ENCODE measurements at regions not wholly inside any gene's neighbourhood (a gene's known extent, or its start where the extent isn't known, plus 50 kb on each side); places are given as distances from the start of the nearest gene placed in this dataset.

GRCh38 chrX:109312757-109313156, 169.1 kb downstream of the GUCY2F start:
- no peak for DNase-seq (ENCODE audit: low read depth in 2 of 2)

- no peak for DNase-seq (ENCODE audit: low read depth in 2 of 2)
Measured at GRCh38 chrX:109310031-109310430, 171.9 kb downstream of the GUCY2F start.

DNA sequence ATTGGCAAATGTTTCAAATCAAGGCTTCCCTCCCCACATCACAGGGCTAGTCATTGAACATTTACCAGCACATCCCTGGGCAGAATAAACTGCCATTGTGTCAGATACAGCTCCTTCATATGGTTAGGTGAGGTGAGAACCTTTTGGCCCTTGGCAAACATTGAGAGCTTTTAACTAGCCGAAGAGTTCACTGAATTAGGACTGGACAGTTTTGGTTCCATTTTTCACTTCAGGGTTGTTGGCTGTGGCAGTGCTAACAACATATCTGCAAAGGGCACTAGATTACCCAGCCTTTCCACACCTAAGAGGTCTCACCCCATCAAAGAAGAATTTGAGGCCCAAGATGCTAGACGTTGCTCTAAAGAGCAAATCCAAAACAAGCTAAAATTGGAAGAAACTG, 180.7 kb downstream of the GUCY2F start:
- no peak for DNase-seq (ENCODE audit: low read depth in 2 of 2)

DNA sequence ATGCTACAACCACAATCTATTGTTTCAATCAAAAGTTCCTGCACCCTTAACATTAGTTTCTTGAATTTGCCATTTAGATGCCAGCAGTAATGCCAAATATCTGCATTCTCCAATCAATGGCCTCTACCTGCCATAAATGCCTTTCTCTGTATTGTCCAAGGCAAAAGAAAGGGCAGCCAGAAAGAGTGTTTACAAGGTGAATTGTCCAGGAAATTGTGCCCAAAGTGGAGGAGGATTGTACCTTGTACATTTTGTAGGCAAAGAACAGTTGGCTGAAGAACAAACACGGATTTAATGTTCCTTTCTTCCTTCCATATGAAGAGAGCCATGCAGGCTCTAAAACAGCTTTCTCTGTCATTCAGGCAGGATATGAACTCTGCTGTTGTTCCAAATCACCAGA, 181.5 kb downstream of the GUCY2F start:
- DNase-seq (ENCODE audit: low read depth in 2 of 2) = no peak

GRCh38 chrX:109299091-109299490, 182.8 kb downstream of the GUCY2F start:
- DNase-seq (ENCODE audit: low read depth in 2 of 2) = no peak

- no peak for DNase-seq (ENCODE audit: low read depth in 2 of 2)
Measured at GRCh38 chrX:109294097-109294814, 187.6 kb downstream of the GUCY2F start.

GRCh38 chrX:109283870-109284269, 198.0 kb downstream of the GUCY2F start:
- no peak for DNase-seq (ENCODE audit: low read depth in 2 of 2)

DNA sequence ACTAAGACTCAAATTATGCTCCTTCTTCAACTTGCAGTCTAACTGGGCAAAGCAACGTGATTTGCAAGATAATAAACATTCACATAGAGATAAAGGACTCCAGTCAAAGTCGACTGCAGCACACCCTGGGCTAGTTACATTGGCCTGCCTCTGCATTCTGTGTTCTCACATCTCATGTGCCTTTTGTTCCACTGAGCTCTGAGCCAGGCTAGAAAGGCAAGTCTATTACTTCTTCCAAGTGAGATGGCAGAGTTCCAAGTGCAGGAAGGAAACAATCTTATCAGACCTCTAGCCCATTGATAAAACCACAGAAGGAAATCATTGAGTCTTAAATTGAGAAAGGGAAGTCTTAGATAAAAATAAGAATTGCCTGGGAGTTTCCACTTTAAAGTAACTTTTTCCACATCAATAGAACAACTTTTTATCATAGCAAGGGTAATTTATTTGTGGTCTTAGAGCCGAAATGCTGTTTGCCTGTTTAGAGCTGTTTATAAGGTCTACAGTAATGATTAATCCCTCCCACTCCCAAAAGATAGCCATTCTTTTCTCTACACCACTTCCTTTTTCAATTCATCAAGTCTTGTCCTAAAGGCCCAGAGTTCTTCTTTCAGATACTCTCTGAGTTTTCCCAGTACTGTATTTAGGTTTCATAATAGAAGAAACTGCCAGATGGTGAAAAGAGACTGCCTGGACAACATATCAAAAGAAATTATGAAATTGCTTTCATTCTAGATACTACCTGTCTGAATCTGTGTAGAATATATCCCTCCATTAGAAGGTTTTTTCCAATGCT, 200.2 kb downstream of the GUCY2F start:
- DNase-seq (ENCODE audit: low read depth in 2 of 2) = no peak

- no peak for DNase-seq (ENCODE audit: low read depth in 2 of 2)
Measured at GRCh38 chrX:109274806-109275205, 207.1 kb downstream of the GUCY2F start.

DNA sequence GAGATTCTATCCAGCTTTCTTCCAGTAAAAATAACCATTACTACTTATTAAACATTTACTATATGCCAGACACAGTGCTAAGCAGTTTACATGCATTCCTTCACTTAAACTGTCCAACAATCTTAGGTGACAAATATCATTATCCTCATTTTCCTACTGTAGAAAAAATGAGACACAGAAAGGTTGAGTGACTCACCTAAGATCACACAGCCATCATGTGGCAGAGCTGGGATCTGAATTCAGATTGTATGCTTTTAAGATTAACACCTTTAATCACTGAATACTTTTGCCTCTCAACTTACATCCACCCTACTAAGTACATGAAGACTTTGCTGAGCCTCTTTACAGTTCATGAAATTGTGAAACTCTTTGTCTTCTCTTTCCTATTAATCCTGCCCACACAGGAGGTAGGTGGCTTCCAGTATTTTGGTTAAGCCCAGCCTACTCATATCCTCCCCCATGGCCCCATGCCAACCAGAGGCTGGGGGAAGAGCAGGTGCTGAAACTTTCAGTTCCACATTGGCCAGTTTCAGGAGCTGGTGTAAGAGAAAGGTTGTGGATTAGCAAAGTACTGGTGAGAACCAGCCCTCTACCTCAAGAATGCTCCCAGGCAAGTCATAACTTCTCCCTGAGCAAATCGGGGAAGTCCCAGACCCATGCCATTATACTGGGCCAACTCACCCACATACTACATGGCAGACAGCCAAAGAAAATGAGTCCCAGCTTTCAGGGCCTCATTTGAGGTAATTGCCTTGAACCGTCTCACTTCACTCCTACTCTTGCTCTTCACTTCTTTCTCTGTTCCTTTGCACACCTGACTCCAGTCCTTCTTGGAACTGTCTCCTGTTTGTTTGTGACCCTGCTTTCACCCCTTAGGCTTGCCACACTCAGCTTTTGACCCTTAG, 211.1 kb downstream of the GUCY2F start:
- peak in 1 of 2 experiments; percentile 4 for DNase-seq (ENCODE audit: low read depth in 2 of 2)

DNA sequence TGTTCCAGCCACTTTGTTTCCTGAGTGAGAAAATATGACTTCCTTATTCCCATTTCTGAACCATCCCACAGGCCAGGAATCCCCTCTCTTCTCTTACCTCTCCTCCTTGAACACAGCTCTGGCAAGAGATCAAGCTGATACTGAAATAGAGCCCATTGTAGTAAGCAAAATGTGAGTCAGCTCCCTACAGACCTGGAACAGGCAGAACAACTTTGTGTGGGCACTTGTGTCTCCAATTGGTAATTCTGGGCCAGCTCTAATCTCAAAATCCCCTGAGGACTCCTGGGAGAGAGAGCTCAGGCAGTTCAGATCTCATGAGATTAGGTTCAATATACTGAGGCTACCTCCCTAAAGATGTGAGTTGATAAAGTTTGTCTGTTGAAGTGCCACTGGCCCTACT, 213.5 kb downstream of the GUCY2F start:
- no peak for DNase-seq (ENCODE audit: low read depth in 2 of 2)

GRCh38 chrX:109266034-109266433, 215.9 kb downstream of the GUCY2F start:
- no peak for DNase-seq (ENCODE audit: low read depth in 2 of 2)

GRCh38 chrX:109264878-109265277, 217.0 kb downstream of the GUCY2F start:
- no peak for DNase-seq (ENCODE audit: low read depth in 2 of 2)

- no peak for DNase-seq (ENCODE audit: low read depth in 2 of 2)
Measured at GRCh38 chrX:109261279-109261678, 220.6 kb downstream of the GUCY2F start.

DNA sequence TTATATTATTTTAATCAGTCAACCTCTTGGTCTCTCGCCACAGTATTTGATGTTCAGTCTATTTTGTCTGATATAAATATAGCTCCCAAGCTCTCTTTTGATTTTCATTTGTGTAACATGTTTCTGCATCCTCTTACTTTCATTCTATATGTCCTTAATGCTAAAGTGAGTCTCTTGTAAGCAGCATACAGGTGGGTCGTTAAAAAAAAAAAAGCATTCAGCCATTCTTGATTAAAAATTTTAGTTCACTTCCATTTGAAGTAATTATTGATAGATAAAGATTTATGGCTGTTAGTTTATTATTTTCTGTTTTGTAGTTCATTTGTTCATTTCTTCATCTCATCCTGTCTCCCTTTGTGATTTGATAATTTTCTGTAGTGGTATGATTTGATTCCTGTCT, 229.1 kb downstream of the GUCY2F start:
- no peak for DNase-seq (ENCODE audit: low read depth in 2 of 2)

GRCh38 chrX:109218761-109219160, 263.1 kb downstream of the GUCY2F start:
- no peak for DNase-seq (ENCODE audit: low read depth in 2 of 2)

GRCh38 chrX:109199726-109200125, 282.2 kb downstream of the GUCY2F start:
- DNase-seq (ENCODE audit: low read depth in 2 of 2) = no peak

DNA sequence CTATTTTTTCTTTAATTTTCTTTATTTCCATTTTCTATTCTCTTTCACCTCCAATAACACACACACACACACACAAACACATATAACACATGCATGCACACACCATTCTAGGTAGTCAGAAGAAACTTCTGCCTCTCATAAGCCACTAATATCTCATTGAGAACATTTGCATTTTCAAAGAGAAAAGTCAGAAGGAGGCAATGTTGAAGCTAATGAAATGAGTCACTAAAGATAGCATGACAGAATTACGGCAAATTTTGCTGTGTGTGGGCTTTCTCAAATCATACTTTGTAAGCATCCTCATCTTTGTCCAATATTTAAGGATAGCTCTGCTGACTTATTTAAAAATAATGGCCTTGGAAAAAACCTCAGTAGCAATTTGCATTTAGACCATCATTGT, 291.3 kb downstream of the GUCY2F start:
- no peak for DNase-seq (ENCODE audit: low read depth in 2 of 2)

GRCh38 chrX:109187473-109188168, 294.3 kb downstream of the GUCY2F start:
- no peak for DNase-seq (ENCODE audit: low read depth in 2 of 2)

DNA sequence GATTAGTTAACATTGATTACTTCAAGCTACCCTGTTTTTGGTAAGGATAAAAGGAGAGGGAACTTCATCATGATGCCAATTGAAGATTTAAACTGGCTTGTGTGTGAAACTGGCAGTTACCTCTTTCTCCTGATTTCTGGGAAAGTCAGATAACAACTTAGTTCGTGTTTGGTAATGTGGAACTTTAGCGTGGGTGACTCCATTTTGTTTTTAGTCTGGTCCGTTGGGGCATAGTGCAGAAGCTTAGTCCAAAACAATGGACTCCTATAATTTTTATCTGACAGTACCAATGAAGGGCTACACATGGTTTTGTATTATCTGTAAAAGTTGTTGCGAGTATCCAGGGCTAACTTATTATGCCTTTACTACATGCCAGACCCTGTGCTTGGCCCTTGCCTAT, 294.9 kb downstream of the GUCY2F start:
- DNase-seq (ENCODE audit: low read depth in 2 of 2) = no peak

DNA sequence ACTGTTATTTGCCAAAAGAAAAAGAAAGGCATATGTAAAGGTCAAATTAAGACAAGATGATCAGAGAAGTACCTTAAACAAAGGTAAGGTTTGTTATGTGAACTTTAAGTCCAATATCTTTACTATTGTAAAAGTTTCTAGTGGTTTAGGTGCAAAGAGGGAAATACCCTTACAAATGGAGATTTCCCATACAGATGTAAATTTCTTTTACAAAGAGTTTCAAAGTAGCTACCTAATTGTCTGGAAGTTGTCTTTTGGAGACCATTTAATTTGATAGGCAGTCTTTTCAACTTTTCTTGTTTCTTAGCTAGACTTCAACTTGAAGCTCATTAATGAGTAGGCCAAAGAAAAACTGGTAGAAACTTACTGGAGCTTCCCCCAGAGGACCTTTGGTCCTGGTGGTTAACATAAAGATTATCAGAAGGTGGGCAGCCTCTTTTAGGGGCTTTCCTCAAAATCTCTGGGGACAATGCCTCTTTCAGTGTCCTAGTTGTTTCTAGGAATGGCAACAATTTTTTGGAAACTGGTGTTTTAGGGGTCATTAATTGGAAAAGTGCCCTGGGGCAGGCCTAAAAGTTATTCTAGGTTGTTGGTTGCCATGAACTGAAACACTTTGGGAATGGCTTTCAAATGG, 297.3 kb downstream of the GUCY2F start:
- DNase-seq (ENCODE audit: low read depth in 2 of 2) = no peak

Measured in stimulated activated CD4-positive, alpha-beta T cell treated with anti-CD3 and anti-CD28 coated beads, Interleukin-12 subunit alpha, Interleukin-12 subunit beta, amount 100 ng/mL, for 24 hours (primary cell).